ENCODE measurements at regions not wholly inside any gene's neighbourhood (a gene's known extent, or its start where the extent isn't known, plus 50 kb on each side); places are given as distances from the start of the nearest gene placed in this dataset.

DNA sequence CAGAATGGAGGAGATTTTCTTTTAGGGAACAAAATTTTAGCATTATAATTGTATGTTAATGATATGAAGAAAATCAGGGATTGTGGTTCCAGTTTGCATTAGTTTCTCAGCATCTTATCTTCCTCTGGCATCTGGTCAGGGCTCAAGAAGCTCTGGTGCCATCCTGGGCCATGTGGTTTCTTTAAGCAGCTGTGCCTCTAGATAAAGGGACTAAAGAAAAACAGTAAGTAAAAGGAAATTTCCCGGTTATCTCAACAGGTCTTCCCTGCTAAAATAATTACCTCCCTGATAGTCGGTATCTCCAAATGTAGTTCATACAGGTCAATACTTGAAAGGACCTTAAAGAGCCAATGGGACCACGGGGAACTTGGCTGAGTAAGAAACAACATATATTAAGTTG, 375.1 kb upstream of the RBMS3 start:
- TF ChIP-seq, protein P1, sequence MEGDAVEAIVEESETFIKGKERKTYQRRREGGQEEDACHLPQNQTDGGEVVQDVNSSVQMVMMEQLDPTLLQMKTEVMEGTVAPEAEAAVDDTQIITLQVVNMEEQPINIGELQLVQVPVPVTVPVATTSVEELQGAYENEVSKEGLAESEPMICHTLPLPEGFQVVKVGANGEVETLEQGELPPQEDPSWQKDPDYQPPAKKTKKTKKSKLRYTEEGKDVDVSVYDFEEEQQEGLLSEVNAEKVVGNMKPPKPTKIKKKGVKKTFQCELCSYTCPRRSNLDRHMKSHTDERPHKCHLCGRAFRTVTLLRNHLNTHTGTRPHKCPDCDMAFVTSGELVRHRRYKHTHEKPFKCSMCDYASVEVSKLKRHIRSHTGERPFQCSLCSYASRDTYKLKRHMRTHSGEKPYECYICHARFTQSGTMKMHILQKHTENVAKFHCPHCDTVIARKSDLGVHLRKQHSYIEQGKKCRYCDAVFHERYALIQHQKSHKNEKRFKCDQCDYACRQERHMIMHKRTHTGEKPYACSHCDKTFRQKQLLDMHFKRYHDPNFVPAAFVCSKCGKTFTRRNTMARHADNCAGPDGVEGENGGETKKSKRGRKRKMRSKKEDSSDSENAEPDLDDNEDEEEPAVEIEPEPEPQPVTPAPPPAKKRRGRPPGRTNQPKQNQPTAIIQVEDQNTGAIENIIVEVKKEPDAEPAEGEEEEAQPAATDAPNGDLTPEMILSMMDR (IDR thresholded peaks at IDR 0.05; ENCODE audit: insufficient read depth, low read depth, low read length): no peak

GRCh38 chr3:28906561-28907310, 374.1 kb upstream of the RBMS3 start:
- ChIA-PET POLR2A (no interaction called here), CTCF (no interaction called here)
- no peaks in the 10 kb centered on the region; the same call in 1 of the 2 replicates for H3K27me3 ChIP-seq (ENCODE audit: control insufficient read depth, insufficient read depth, low read length)
- TF ChIP-seq, protein P1 (IDR thresholded peaks at IDR 0.05; ENCODE audit: insufficient read depth, low read depth, low read length): no peak
- no peak overlapping the region for H3K4me3 ChIP-seq (ENCODE audit: low read depth, low read length)
- DNase-seq (ENCODE audit: low read depth): no peak
- no peaks in the 10 kb centered on the region for H3K36me3 ChIP-seq (ENCODE audit: control insufficient read depth, insufficient read depth, low read length)

More for the DNA sequence above, 375.1 kb upstream of the RBMS3 start:
- DNase-seq (ENCODE audit: low read depth): no peak
- Histone ChIP-seq H3K4me3 (ENCODE audit: low read depth, low read length) (no peak overlapping the region), H3K27me3 (ENCODE audit: control insufficient read depth, insufficient read depth, low read length) (no peaks in the 10 kb centered on the region; the same call in 1 of the 2 replicates), H3K36me3 (ENCODE audit: control insufficient read depth, insufficient read depth, low read length) (no peaks in the 10 kb centered on the region)
- POLR2A ChIA-PET: no interaction called here
- CTCF ChIA-PET: no interaction called here

DNA sequence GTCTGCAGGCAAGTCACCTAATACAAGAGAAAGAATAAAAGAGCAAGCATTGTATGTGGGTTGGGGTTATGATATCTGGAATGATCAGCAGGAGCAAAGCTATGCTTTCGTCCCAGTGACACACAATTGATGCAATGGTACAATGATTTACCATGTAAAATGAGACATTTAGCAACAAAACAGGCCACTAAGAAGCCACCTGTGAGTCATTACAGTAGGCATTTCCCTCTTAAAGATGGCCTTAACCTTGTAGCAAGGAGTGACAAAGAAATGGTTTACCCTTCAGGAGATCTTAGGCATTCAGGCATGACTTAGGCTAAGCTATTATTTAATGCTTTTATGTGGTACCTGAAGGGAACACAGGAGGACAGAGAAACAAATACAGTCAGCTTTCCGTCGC, 373.3 kb upstream of the RBMS3 start:
- POLR2A ChIA-PET: no interaction called here
- CTCF ChIA-PET: interaction anchor here (0.7 kb wide), 1 partner anchor 28 kb away, joined by 3 read pairs; no protein-coding TSS in a partner anchor

DNA sequence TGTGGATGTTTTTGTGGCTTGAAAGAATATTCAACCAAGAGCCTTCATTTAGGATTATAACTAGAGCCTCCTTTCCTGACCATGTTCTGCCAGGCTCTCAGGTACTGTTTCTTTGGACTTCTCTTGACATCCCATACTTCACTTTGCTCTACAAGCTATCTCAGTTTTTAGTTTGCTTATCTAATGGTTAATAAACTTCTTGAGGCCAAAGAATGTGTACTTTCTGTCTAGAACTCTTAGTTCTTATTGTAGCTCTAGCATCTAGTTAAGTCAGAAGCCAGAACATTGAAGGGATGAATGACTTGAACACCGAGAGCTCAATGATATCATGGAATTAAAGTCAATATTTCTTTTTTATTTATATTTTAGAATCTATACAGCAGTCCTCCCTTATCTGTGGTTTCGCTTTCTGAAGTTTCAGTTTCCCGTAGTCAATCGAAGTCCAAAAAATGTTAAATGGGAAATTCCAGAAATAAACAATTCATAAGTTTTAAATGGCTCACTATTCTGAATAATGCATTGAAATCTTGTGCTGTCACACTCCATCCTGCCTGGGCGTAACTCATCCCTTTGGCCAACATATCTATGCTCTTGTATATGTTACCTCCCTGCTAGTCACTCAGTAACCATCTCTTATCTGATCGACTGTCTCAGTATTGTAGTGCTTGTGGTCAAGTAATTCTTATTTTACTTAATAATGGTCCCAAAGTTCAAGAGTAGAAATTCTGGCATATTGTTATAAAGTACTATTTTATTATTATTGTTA, 368.6 kb upstream of the RBMS3 start:
- TF ChIP-seq, protein P1 (IDR thresholded peaks at IDR 0.05; ENCODE audit: insufficient read depth, low read depth, low read length): no peak
- CTCF ChIA-PET: no interaction called here
- no peak overlapping the region for H3K4me3 ChIP-seq (ENCODE audit: low read depth, low read length)
- POLR2A ChIA-PET: no interaction called here
- DNase-seq (ENCODE audit: low read depth): no peak
- no peaks in the 10 kb centered on the region for H3K27me3 ChIP-seq (ENCODE audit: control insufficient read depth, insufficient read depth, low read length)
- no peaks in the 10 kb centered on the region for H3K36me3 ChIP-seq (ENCODE audit: control insufficient read depth, insufficient read depth, low read length)

More for the DNA sequence above, 373.3 kb upstream of the RBMS3 start:
- no peaks in the 10 kb centered on the region; the same call in 1 of the 2 replicates for H3K27me3 ChIP-seq (ENCODE audit: control insufficient read depth, insufficient read depth, low read length)
- DNase-seq (ENCODE audit: low read depth): no peak
- no peak overlapping the region for H3K4me3 ChIP-seq (ENCODE audit: low read depth, low read length)
- H3K36me3 ChIP-seq (ENCODE audit: control insufficient read depth, insufficient read depth, low read length): no peaks in the 10 kb centered on the region
- TF ChIP-seq, protein P1 (IDR thresholded peaks at IDR 0.05; ENCODE audit: insufficient read depth, low read depth, low read length): no peak

GRCh38 chr3:28915741-28916500, 364.9 kb upstream of the RBMS3 start:
- ChIA-PET POLR2A (no interaction called here), CTCF (interaction anchor here (0.6 to 1.7 kb wide), 8 partner anchors 11 to 1125 kb away, joined by 3 to 5 read pairs (median 3); no protein-coding TSS in a partner anchor)
- H3K27me3 ChIP-seq (ENCODE audit: control insufficient read depth, insufficient read depth, low read length): no peaks in the 10 kb centered on the region
- no peak for DNase-seq (ENCODE audit: low read depth)
- no peaks in the 10 kb centered on the region for H3K36me3 ChIP-seq (ENCODE audit: control insufficient read depth, insufficient read depth, low read length)
- TF ChIP-seq, protein P1 (IDR thresholded peaks at IDR 0.05; ENCODE audit: insufficient read depth, low read depth, low read length): no peak
- H3K4me3 ChIP-seq (ENCODE audit: low read depth, low read length): no peak overlapping the region

Data from BJ (cell line).